HG03521 (cell line): ENCODE measurements at regions not wholly inside any gene's neighbourhood (a gene's known extent, or its start where the extent isn't known, plus 50 kb on each side); places are given as distances from the start of the nearest gene placed in this dataset.
"Not testable (repeated sequence)": the region's sequence is repeated elsewhere in the genome, so short reads cannot be mapped to it uniquely, and the experiment has no call there.

Source experiments
- ATAC-seq: cut with Tn5 transposase; IDR thresholded peaks from one replicate; pipeline ENCODE4 v1.9.1; 2021; ENCODE audit warnings: mild to moderate bottlenecking, moderate library complexity; ENCODE audit not compliant: unreplicated experiment

DNA sequence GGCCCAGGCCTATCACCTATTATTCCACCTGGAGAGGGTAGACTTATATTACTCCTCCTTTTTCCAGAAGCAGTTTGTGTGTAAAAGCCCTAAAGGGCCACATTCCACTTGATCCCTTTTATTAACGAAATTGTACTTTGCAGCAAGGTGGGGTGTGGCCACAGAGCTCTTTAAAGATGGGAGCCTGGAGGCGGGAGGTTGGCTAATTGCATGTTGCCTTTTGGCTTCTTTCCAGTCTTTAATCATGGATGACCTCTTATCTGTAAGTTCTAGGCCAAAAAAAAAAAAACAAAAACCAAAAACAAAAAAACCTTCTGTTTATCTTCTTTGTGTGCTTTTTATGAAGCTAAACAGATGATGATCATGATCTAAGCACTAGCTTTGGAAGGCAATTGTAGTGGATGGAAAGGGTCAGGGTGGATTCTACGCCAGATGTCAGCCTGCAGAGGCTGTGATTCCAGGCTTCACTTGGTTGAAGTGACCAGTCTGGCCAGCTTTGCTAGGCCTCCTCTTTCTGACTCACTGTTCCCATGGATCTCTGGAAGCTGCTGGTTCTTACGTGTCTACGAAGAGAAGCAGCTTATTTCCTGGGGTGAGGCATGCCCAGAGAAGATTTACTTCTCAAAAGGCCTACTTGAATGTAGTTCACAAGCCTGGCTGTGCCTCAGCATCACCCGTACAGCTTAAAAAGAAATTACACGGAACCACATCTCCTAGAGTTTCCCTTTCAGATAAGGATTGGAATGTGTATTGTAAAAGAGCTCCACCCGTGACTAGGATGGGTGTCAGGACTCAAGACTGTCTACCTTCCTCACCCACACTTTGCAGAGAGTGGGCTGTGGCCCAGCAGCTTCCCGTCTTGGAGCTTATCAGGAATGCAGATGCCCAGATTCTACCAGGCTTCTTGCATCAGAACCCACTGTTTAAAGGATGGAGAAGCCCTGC is 330.9 kb upstream of the C2CD4B start:
- no peak for ATAC-seq

DNA sequence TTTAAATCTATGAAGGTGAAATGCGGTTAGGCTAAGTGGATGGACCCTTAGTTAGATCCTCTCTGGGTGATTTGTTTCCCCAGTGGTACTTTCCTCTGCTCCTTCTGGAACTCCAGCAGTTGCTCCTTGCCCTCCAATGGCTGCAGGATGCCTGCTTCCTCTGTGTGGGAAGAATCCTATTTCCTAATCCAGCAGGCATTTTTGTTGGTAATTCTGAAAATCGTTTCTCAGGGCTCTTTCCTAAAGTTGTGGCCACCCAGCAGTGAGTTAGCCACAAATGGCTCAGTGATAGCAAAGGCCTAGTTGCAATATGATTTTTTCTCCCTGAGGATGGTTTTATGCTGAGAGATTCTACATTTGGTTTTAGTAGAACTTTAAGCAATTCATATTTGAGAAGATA is 332.3 kb upstream of the C2CD4B start:
- no peak for ATAC-seq

DNA sequence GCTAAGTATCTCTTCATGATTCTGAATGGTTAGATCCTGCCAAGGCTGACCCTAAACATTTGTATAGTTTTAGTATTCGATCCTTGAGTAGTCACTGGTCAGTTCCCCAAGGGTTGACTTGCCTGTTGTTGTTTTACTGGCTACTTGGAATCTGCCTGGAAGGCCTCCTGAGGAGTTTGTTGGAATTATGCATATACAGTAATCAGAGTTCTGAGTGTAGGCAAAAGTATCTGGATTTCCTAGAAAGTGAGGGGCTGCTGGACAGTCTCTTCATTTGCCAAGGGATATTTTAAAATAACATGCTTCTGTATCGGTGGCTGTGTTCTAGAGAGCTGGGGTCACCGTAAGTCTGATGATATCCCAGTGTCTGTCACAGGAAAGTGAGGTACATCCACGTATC is 333.2 kb upstream of the C2CD4B start:
- ATAC-seq, result no peak

DNA sequence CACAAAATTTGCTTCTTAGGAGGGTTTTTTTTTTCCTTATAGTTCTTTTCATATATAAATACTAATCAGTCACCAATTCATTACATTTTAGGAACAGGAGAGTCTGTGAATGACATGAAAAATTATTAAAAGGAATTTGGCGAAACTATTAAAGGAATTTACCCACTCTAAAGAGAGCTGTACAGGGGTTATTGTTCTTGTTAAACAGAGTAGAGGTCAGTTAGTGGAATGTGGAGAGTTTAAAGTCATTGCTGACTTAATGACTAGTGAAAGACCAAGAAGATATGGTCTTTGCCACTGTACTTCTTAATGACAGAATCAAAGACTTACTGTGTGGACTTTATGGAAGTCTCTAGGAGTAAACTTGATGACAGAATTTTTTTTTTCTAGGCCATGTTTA is 333.6 kb upstream of the C2CD4B start:
- ATAC-seq, result no peak

DNA sequence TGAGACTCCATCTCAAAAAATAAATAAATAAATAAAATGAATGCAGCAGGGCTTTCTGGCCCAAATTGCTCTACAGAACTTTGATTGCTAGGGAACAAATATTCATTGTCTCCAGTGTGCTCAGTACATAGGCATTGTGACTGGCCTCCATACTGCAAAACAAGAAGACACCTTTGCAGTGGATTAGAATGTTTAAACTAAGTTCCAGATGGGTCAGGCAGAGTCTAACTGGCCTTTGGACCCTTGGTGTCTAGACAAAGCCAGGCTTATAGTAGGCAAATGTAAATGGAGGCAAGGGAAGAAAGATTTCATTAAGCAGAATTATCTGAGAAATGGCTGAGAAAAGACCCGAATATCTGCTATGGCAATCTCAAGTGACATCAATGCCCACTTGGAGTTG is 335.2 kb upstream of the C2CD4B start:
- ATAC-seq, result no peak

DNA sequence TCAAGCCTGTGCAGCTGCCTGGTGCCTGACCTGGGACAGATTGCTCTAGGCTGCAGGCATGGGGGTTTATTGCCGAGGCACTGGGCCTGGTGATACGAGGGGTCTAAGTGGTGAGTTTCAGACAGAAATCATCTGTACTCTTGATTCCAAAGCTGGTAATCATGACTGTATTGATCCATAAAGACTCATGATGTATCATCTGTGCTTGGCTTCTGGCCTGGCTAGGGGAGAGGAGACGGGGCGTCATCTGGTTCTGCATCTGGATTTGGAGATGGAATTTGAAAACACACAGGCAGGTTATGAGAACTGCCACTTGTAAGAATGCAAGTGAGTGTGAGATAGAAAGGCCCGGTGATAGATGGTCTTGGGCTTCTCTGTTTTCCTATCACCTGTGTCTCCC is 337.4 kb upstream of the C2CD4B start:
- ATAC-seq, result no peak

DNA sequence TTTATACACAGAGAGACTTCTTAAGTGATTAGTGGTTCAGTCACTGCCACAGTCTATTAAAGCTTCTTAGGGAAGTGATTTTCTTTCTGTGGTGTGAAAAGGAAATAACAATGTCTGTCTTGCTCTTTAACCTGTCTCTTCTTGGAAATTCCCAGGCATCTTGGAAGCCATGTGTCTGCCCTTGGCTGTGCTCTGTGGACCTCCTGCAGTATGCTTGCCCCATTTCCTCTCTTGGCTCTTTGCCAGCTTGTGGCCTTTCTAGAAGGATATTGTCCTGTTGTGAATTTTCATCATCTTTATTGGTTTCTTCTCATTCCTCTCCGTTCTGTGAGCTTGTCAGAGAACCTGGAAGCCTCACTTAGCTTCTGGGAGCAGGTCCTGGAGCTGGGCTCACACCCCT is 338.4 kb upstream of the C2CD4B start:
- ATAC-seq, result no peak

DNA sequence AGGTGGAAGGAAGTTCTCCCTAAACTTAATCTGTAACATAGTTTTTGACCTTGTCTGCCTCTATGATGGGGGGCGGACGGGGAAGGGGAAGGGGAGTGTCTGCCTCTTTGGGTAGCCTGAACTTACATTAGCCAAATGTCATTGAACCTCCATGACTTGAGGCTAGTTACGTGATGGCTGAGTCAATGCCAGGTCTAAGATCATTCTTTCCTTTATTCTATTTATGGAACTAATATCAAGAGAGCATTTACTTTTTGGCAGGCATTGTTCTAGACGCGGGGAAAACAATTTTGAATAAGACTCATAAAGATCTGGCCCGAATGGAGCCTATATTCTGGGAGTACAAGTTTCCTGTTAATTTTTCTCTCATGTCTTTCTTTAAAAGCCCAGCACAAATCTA is 340.7 kb upstream of the C2CD4B start:
- ATAC-seq, result no peak

DNA sequence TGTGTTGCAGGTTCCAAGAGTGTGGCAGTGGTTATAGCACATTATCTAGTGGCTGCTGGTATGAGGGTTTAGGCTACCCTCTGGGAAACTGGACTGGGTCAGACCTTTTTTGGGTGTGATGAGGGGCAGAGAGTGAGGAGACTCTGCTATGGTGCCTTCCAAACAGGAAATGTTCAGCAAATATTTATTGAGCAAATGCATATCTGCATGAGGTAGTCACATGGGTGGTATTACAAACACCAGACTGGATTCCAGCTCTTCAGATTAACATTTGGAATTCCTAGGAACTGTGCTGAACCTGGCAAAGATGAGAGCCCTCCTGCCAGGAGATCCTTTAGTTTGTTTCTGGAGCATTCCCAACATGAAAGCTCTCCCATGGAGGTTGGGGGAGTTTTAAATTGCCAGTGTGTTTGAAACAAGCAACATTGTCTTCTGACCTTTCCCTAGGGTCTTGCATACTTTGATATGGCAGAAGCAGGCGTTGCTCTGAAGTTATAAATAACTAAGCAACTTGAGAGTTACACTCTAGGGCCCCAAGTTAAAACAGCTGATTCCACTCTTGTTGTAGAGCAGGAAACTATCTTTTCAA is 341.2 kb upstream of the C2CD4B start:
- ATAC-seq, result no peak

DNA sequence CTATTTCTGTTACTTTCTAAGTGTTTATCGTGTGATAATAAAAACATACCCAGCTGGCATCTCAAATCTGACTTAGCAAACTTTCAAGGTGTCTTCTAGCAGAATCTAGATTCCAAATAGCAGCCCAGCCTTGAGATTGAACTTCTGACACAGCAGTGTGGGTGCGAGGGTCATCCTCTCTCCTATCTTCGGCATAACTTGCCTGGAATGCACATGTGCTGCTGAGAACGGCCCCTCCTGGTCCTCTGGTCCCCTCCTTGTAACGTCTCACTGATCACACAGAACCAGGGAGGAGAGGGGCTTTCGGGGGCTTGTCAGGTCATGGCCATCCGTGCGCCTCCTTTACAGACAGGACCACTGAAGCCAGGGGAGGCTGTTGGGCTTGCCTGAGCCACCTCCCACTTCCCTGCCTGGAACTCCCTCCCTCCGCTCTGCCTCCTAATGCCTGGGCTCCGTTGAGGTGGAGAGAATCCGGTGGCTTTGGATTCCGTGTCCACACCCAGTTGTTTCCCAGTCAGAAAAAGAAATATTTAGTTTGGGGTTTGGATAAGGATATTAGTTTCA is 344.4 kb upstream of the C2CD4B start:
- no peak for ATAC-seq

DNA sequence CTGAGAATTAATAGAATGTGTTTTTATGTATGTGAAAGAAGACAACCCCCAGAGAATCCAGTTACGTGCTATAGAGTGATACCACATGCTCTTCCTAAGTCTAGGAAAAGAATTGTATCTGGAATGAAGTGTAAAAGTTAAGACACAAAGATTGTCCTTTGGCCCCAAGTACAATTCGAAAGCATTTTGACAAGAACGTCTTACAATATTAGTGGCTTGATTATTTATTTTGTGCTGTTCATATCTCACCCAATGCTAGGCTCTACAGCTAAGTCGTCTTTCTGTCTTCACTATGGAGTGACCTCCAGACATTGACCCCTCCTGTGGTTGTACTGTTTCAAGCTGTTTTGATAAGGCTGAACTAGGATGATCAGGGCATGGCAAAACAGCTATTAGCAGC is 345.7 kb upstream of the C2CD4B start:
- ATAC-seq, result no peak

DNA sequence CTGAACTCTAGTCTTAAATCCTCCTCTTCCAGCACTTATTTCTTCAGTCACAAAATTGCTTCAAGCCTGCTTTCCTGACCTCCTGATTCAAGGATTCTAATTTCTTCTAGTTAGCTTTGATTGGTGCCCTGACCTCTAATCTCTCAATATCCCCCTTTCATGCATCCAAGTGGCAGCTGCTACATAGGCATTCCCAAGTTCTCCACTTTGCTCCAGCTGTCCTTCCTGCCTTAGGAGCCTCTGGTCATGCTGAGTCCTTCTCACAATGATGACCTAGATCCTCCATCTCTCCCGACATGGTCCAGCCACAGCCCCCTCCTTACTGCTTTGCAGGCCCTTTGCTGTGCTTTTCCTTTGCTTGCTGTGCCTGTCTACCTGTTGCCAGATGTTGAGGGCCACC is 347.8 kb upstream of the C2CD4B start:
- ATAC-seq, result no peak

DNA sequence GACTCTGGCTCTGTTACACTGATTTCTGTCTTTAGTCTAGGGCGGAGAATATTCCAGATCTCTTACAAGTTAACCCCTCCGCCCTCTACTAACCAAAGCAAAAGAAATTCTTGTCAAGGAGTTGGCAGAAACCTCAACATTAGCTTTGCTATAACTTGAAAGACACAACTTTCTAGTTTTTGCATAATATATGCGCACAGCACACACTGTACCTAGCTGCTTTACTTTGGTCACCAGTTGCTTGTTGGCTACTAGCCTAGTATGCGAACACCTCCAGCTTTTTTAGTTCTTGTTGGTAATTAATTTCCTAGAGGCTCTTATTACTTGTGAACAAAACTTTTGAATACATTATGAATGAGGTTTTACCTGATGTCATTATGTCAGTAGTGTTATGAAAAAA is 348.8 kb upstream of the C2CD4B start:
- no peak for ATAC-seq

DNA sequence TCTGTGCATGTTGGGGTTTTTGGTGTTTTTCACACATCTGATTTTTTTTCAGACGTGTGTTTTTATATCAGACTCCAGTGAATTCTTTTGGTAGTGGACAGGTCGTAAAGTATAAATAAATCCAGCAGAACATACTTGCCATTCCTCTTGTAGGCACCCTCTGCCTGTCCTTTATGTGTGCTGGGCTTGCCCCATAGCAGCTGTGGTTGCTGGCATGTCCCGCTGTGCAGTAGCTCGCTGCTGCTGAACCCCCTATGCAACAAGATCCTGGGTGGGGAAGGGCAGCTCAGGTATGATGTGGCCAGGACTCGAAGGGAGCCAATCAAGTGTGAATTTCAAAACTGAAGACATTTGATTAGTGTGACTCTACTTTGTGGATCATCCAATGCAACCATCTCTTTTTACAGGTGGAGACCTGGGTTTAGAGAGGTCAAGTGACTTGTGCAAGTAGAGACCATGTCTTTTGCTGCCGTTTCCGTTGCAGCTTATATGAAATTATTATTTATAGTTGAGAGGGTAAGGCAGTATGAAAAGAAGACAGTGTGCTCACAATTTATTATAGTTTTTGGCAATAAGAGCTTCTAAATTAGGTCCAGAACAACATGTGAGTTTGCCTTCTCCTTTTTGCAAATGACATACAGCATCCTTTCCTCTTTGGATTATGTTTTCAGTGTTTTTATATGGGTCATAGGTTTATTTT is 350.8 kb upstream of the C2CD4B start:
- ATAC-seq, result no peak

DNA sequence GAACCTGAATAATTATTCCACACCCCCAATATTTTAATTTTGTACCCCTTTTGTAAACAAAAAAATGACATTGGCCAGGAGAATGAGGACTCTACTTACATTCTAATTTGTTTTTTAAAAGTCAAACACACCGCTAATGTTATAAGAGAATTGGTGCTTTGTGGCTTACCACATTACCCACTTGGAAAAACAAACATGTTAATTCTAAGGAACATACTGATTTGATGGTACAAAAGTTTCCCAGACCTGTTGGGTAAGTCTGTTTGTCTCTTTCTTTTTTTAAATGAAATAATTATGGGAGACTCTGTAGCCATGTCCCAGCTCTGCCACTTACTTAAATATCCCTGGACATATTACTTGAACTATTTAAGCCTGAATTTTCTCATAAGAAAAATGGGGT is 352.5 kb upstream of the C2CD4B start:
- no peak for ATAC-seq

DNA sequence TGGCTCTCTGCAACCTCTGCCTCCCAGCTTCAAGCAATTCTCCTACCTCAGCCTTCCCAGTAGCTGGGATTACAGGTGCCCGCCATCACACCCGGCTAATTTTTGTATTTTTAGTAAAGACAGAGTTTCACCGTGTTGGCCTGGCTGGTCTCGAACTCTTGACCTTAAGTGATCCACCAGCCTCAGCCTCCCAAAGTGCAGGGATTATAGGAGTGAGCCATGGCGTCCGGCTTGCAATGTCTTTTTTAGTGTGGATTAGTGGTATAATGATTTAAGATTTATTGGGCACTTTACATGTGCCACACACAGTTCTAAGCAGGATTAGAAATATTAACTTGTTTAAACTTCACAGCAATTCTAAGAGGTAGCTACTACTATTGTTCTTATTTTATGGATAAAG is 353.6 kb upstream of the C2CD4B start:
- not testable (repeated sequence) for ATAC-seq

DNA sequence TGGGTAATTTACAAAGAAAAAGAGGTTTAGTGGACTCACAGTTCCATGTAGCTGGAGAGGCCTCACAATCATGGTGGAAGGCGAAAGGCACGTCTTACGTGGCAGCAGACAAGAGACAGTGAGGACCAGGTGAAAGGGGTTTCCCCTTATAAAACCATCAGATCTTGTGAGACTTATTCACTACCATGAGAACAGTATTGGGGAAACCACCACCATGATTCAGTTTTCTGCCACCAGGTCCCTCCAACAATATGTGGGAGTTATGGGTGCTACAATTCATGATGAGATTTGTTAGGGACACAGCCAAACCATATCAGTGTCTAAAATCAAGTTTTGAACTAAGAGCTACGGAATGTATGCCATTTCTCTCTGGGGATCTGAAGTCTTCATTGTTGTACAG is 354.8 kb upstream of the C2CD4B start:
- no peak for ATAC-seq

DNA sequence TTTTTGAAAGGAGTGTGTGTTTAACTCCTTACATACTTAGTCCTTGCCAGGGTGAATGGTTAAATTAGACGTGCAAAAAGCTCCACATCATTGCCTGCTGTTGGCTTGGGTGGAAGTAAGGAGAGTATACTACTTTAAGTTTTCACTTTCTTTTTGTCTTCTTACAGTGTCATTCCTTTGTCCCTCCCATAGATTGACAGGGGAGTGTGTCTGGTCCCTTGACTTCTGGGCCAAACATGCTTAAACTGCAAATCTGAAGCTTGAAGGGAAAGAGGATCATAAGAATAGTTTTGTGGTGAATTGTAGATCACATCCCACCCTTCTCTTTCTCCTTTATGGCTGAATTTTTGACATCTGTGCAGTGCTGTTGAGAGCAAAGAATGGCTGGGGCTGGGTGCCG is 355.8 kb upstream of the C2CD4B start:
- no peak for ATAC-seq

DNA sequence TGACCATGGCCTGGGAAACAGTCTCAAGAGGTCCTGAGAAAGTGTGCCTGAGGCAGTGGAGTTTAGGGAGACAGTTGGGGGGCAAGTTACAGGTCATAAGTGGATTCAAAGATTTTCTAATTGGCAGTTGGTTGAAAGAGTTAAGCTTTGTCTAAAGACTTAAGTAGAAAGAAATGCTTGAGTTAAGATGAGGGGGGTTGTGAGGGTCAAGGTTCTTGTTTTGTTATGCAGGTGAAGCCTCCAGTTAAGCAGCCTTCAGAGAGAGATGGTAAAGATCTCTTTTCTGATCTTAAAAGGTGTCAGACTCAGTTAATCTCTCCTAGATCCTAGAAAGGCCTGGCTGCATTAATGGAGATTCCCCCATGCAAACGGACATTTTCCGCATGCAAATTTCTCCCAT is 356.3 kb upstream of the C2CD4B start:
- ATAC-seq, result no peak

DNA sequence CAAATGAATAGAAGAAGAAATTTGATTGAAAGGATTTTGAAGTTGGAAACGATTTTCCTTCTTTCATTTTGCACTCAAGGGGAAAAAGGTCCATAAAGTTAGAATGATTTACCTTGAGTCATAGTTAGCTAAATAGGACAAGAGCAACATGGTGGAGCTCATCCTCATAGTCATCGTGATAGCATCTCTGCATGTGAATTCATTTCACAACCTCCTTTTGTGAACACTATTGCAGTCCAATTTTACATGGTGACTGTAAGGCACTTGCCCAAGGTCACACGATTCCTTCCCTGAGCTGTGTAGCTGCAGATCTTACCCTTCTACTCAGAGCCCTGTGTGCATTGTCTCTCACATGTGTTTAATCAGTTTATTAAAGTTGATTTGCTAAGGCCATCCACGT is 359.8 kb upstream of the C2CD4B start:
- ATAC-seq, result no peak

DNA sequence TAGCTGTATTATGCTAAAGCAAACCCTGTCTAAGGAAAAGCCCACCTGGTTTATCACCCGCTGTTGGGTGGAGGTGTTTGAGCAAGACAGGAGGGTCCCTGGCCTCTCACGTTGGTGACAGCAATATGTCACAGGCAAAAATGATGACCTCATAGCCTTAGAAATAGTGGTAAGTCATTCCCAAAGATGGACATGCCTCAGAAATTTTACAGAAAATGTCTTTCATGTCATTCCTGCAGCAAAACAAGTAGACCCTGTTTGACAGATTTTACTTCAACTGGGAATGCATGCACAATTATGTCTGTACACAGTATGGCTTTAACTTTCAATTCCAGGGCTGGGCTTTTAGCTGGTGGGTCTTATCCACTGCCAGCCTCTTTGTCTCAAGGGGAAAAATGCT is 362.3 kb upstream of the C2CD4B start:
- ATAC-seq, result no peak

DNA sequence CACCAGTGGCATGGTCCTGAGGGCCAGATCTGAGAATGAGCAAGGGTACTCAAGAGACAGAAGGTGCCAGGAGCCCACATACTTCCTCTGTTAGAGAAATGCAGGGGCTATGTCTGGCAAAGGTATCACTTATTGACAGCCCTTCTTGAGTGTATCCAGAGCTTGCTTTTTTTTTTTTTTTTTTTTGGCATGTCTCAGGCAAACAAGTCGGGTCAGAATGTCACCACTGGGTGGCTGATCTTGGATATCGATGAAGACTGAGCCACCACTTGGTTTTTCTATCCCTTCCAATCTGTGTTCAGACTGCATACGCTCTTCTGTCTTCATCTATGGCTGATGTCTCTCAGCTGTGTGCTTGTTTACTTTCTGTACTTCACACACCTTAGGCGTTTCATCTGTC is 363.4 kb upstream of the C2CD4B start:
- ATAC-seq, result no peak
